ENCODE measurements at regions not wholly inside any gene's neighbourhood (a gene's known extent, or its start where the extent isn't known, plus 50 kb on each side); places are given as distances from the start of the nearest gene placed in this dataset.

GRCh38 chr3:105187344-105187743, 179.4 kb upstream of the ALCAM start:
- no peak for DNase-seq

GRCh38 chr3:105195260-105195659, 171.4 kb upstream of the ALCAM start:
- DNase-seq, result no peak

GRCh38 chr3:105197863-105198262, 168.8 kb upstream of the ALCAM start:
- no peak for DNase-seq

GRCh38 chr3:105199217-105199616, 167.5 kb upstream of the ALCAM start:
- DNase-seq, result no peak

- DNase-seq, result no peak
Measured at GRCh38 chr3:105210141-105210540, 156.6 kb upstream of the ALCAM start.

GRCh38 chr3:105214590-105214989, 152.1 kb upstream of the ALCAM start:
- DNase-seq, result no peak

- DNase-seq, result no peak
Measured at GRCh38 chr3:105222568-105223093, 144.1 kb upstream of the ALCAM start.

- DNase-seq, result no peak
Measured at GRCh38 chr3:105223815-105224214, 142.9 kb upstream of the ALCAM start.

- no peak for DNase-seq
Measured at GRCh38 chr3:105228696-105229095, 138.0 kb upstream of the ALCAM start.

- DNase-seq, result no peak
Measured at GRCh38 chr3:105232553-105232952, 134.2 kb upstream of the ALCAM start.

- no peak for DNase-seq
Measured at GRCh38 chr3:105233010-105233409, 133.7 kb upstream of the ALCAM start.

GRCh38 chr3:105235221-105235620, 131.5 kb upstream of the ALCAM start:
- DNase-seq, result no peak

GRCh38 chr3:105235785-105236184, 130.9 kb upstream of the ALCAM start:
- DNase-seq, result no peak

GRCh38 chr3:105238367-105238766, 128.3 kb upstream of the ALCAM start:
- no peak for DNase-seq

- no peak for DNase-seq
Measured at GRCh38 chr3:105243076-105243475, 123.6 kb upstream of the ALCAM start.

- DNase-seq, result no peak
Measured at GRCh38 chr3:105246536-105246935, 120.2 kb upstream of the ALCAM start.

GRCh38 chr3:105253225-105253624, 113.5 kb upstream of the ALCAM start:
- DNase-seq, result no peak

GRCh38 chr3:105254154-105254553, 112.6 kb upstream of the ALCAM start:
- DNase-seq, result no peak

GRCh38 chr3:105255350-105255749, 111.4 kb upstream of the ALCAM start:
- DNase-seq, result no peak

GRCh38 chr3:105259496-105259895, 107.2 kb upstream of the ALCAM start:
- DNase-seq, result no peak

- DNase-seq, result no peak
Measured at GRCh38 chr3:105260385-105260784, 106.3 kb upstream of the ALCAM start.

- DNase-seq, result no peak
Measured at GRCh38 chr3:105274536-105274935, 92.2 kb upstream of the ALCAM start.

GRCh38 chr3:105274958-105275357, 91.8 kb upstream of the ALCAM start:
- no peak for DNase-seq

- no peak for DNase-seq
Measured at GRCh38 chr3:105277656-105278055, 89.1 kb upstream of the ALCAM start.

GRCh38 chr3:105278688-105279087, 88.0 kb upstream of the ALCAM start:
- DNase-seq, result no peak

- DNase-seq, result no peak
Measured at GRCh38 chr3:105281989-105282388, 84.7 kb upstream of the ALCAM start.

Data from NCI-H187 treated with DMSO at 0.1 percent for 48 hours (cell line).